Fibroblast of skin of left quadriceps (primary cell): ENCODE measurements at regions not wholly inside any gene's neighbourhood (a gene's known extent, or its start where the extent isn't known, plus 50 kb on each side); places are given as distances from the start of the nearest gene placed in this dataset.

ENCODE experiments used
- DNase-seq, 2 experiments: peaks; one replicate each; pipeline ENCODE4 v3.0.0-alpha.2; 2013; ENCODE audit warnings: low read depth in 2 of 2

- no peak for DNase-seq
These were observed 190.2 kb upstream of the MYL2 start for GRCh38 chr12:111110556-111110955.

GRCh38 chr12:111108726-111109125 is 188.3 kb upstream of the MYL2 start:
- DNase-seq: no peak

GRCh38 chr12:111107392-111108178 is 187.2 kb upstream of the MYL2 start:
- no peak for DNase-seq

- DNase-seq: no peak
These were observed 184.9 kb upstream of the MYL2 start for GRCh38 chr12:111105294-111105693.

- DNase-seq: no peak
These were observed 183.2 kb upstream of the MYL2 start for GRCh38 chr12:111103583-111103982.

GRCh38 chr12:111102102-111102739 is 181.8 kb upstream of the MYL2 start:
- no peak for DNase-seq

GRCh38 chr12:111101003-111101402 is 180.6 kb upstream of the MYL2 start:
- no peak for DNase-seq

GRCh38 chr12:111100554-111100953 is 180.2 kb upstream of the MYL2 start:
- no peak for DNase-seq

GRCh38 chr12:111100003-111100402 is 179.6 kb upstream of the MYL2 start:
- DNase-seq: no peak

- no peak for DNase-seq
These were observed 178.8 kb upstream of the MYL2 start for GRCh38 chr12:111099186-111099585.

GRCh38 chr12:111094157-111095010 is 174.0 kb upstream of the MYL2 start:
- DNase-seq: no peak

- no peak for DNase-seq
These were observed 173.2 kb upstream of the MYL2 start for GRCh38 chr12:111093428-111094142.

GRCh38 chr12:111091051-111091450 is 170.7 kb upstream of the MYL2 start:
- no peak for DNase-seq

GRCh38 chr12:111089616-111090015 is 169.2 kb upstream of the MYL2 start:
- no peak for DNase-seq

GRCh38 chr12:111088409-111088808 is 168.0 kb upstream of the MYL2 start:
- no peak for DNase-seq

- DNase-seq: no peak
These were observed 166.7 kb upstream of the MYL2 start for GRCh38 chr12:111086947-111087700.

GRCh38 chr12:111085096-111085495 is 164.7 kb upstream of the MYL2 start:
- DNase-seq: no peak

GRCh38 chr12:111084605-111085004 is 164.2 kb upstream of the MYL2 start:
- DNase-seq: no peak

GRCh38 chr12:111084158-111084557 is 163.8 kb upstream of the MYL2 start:
- no peak for DNase-seq

GRCh38 chr12:111081600-111081999 is 161.2 kb upstream of the MYL2 start:
- no peak for DNase-seq

- no peak for DNase-seq
These were observed 158.4 kb upstream of the MYL2 start for GRCh38 chr12:111078731-111079130.
